ENCODE measurements at regions not wholly inside any gene's neighbourhood (a gene's known extent, or its start where the extent isn't known, plus 50 kb on each side); places are given as distances from the start of the nearest gene placed in this dataset.

GRCh38 chr7:1309996-1310395, 77.3 kb downstream of the UNCX start:
- no peaks in the 10 kb centered on the region for H3K9me3 ChIP-seq (ENCODE audit: control insufficient read depth, insufficient read depth, low read depth, low read length)
- no peaks in the 10 kb centered on the region for H3K36me3 ChIP-seq (ENCODE audit: control insufficient read depth in 2 of 2, insufficient read depth in 1 of 2, low read length in 2 of 2)
- ChIA-PET CTCF (no interaction called here), POLR2A (no interaction called here)
- TF ChIP-seq ZNF184 (tag by site-specific recombination; IDR thresholded peaks at IDR 0.05) (no peak), ZBTB48 (tag by site-specific recombination; IDR thresholded peaks at IDR 0.05) (no peak), ZNF16 (tag by site-specific recombination; IDR thresholded peaks at IDR 0.05; ENCODE audit: low read depth) (no peak), ZNF133 (tag by site-specific recombination; IDR thresholded peaks at IDR 0.05) (no peak), ZNF654 (tag by site-specific recombination; IDR thresholded peaks at IDR 0.05; ENCODE audit: low read depth) (no peak), SETDB1 (IDR thresholded peaks at IDR 0.05; ENCODE audit: insufficient read length, low read length) (no peak), CTCF (tag by site-specific recombination; IDR thresholded peaks at IDR 0.05) (no peak), ZNF324 (tag by site-specific recombination; IDR thresholded peaks at IDR 0.05) (no peak), ZNF48 (tag by site-specific recombination; IDR thresholded peaks at IDR 0.05) (no peak), MYNN (tag by site-specific recombination; IDR thresholded peaks at IDR 0.05; ENCODE audit: borderline replicate concordance) (no peak), ZNF19 (tag by site-specific recombination; IDR thresholded peaks at IDR 0.05; ENCODE audit: low read depth) (no peak), SCRT1 (tag by site-specific recombination; IDR thresholded peaks at IDR 0.05; ENCODE audit: borderline replicate concordance) (no peak)
- TF ChIP-seq, protein P1, sequence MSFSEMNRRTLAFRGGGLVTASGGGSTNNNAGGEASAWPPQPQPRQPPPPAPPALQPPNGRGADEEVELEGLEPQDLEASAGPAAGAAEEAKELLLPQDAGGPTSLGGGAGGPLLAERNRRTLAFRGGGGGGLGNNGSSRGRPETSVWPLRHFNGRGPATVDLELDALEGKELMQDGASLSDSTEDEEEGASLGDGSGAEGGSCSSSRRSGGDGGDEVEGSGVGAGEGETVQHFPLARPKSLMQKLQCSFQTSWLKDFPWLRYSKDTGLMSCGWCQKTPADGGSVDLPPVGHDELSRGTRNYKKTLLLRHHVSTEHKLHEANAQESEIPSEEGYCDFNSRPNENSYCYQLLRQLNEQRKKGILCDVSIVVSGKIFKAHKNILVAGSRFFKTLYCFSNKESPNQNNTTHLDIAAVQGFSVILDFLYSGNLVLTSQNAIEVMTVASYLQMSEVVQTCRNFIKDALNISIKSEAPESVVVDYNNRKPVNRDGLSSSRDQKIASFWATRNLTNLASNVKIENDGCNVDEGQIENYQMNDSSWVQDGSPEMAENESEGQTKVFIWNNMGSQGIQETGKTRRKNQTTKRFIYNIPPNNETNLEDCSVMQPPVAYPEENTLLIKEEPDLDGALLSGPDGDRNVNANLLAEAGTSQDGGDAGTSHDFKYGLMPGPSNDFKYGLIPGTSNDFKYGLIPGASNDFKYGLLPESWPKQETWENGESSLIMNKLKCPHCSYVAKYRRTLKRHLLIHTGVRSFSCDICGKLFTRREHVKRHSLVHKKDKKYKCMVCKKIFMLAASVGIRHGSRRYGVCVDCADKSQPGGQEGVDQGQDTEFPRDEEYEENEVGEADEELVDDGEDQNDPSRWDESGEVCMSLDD (tag by site-specific recombination; IDR thresholded peaks at IDR 0.05), result no peak
- H3K4me3 ChIP-seq (ENCODE audit: low read depth, low read length), result no peak overlapping the region
- no peaks in the 10 kb centered on the region for H3K4me1 ChIP-seq (ENCODE audit: control insufficient read depth, insufficient read depth, low read length)
- no peak overlapping the region for H3K27ac ChIP-seq (ENCODE audit: extremely low read depth, low read depth, low read length)

- Histone ChIP-seq H3K4me3 (ENCODE audit: low read depth, low read length) (no peak overlapping the region), H3K9me3 (ENCODE audit: control insufficient read depth, insufficient read depth, low read depth, low read length) (no peaks in the 10 kb centered on the region), H3K36me3 (ENCODE audit: control insufficient read depth in 2 of 2, insufficient read depth in 1 of 2, low read length in 2 of 2) (no peaks in the 10 kb centered on the region), H3K4me1 (ENCODE audit: control insufficient read depth, insufficient read depth, low read length) (no peaks in the 10 kb centered on the region), H3K27ac (ENCODE audit: extremely low read depth, low read depth, low read length) (no peak overlapping the region)
- ChIA-PET CTCF (no interaction called here), POLR2A (no interaction called here)
- TF ChIP-seq ZNF776 (tag by site-specific recombination; IDR thresholded peaks at IDR 0.05; ENCODE audit: borderline replicate concordance), result no peak
- TF ChIP-seq SP3 (tag by site-specific recombination; IDR thresholded peaks at IDR 0.05), result no peak
- no peak for TF ChIP-seq ZNF747 (tag by site-specific recombination; IDR thresholded peaks at IDR 0.05)
- no peak for TF ChIP-seq ZNF202 (tag by site-specific recombination; IDR thresholded peaks at IDR 0.05; ENCODE audit: borderline replicate concordance)
- TF ChIP-seq, protein P2, sequence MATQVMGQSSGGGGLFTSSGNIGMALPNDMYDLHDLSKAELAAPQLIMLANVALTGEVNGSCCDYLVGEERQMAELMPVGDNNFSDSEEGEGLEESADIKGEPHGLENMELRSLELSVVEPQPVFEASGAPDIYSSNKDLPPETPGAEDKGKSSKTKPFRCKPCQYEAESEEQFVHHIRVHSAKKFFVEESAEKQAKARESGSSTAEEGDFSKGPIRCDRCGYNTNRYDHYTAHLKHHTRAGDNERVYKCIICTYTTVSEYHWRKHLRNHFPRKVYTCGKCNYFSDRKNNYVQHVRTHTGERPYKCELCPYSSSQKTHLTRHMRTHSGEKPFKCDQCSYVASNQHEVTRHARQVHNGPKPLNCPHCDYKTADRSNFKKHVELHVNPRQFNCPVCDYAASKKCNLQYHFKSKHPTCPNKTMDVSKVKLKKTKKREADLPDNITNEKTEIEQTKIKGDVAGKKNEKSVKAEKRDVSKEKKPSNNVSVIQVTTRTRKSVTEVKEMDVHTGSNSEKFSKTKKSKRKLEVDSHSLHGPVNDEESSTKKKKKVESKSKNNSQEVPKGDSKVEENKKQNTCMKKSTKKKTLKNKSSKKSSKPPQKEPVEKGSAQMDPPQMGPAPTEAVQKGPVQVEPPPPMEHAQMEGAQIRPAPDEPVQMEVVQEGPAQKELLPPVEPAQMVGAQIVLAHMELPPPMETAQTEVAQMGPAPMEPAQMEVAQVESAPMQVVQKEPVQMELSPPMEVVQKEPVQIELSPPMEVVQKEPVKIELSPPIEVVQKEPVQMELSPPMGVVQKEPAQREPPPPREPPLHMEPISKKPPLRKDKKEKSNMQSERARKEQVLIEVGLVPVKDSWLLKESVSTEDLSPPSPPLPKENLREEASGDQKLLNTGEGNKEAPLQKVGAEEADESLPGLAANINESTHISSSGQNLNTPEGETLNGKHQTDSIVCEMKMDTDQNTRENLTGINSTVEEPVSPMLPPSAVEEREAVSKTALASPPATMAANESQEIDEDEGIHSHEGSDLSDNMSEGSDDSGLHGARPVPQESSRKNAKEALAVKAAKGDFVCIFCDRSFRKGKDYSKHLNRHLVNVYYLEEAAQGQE (tag by site-specific recombination; IDR thresholded peaks at IDR 0.05), result no peak
- no peak for TF ChIP-seq PRDM4 (tag by site-specific recombination; IDR thresholded peaks at IDR 0.05)
- TF ChIP-seq, protein P3, sequence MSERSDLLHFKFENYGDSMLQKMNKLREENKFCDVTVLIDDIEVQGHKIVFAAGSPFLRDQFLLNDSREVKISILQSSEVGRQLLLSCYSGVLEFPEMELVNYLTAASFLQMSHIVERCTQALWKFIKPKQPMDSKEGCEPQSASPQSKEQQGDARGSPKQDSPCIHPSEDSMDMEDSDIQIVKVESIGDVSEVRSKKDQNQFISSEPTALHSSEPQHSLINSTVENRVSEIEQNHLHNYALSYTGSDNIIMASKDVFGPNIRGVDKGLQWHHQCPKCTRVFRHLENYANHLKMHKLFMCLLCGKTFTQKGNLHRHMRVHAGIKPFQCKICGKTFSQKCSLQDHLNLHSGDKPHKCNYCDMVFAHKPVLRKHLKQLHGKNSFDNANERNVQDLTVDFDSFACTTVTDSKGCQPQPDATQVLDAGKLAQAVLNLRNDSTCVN (tag by site-specific recombination; optimal IDR thresholded peaks at IDR 0.05), result no peak
- no peak for TF ChIP-seq ZNF155 (tag by site-specific recombination; IDR thresholded peaks at IDR 0.05)
- no peak for TF ChIP-seq KLF1 (tag by site-specific recombination; IDR thresholded peaks at IDR 0.05)
- TF ChIP-seq ZNF600 (tag by site-specific recombination; IDR thresholded peaks at IDR 0.05), result no peak
- TF ChIP-seq ZNF350 (tag by site-specific recombination; IDR thresholded peaks at IDR 0.05), result no peak
- no peak for TF ChIP-seq ZNF596 (tag by site-specific recombination; IDR thresholded peaks at IDR 0.05)
- no peak for TF ChIP-seq ZFHX2 (tag by site-specific recombination; conservative IDR thresholded peaks at IDR 0.05)
Observed at GRCh38 chr7:1310936-1311335, 78.3 kb downstream of the UNCX start.

Measured in HEK293 (cell line).